Peyer's patch (tissue), 4 donors: ENCODE measurements at regions not wholly inside any gene's neighbourhood (a gene's known extent, or its start where the extent isn't known, plus 50 kb on each side); places are given as distances from the start of the nearest gene placed in this dataset.

Experiments
- CTCF ChIP-seq, 6 experiments: fragments of 450-650 bp in 4 of 6; fragments of 200-600 bp in 2 of 6; sonication (generic) in 1 of 6; IDR thresholded peaks; one replicate each; pipeline ENCODE4 v1.5.1; 2017 to 2019; ENCODE audit warnings: antibody characterized with exemption in 6 of 6, mild to moderate bottlenecking in 3 of 6, moderate library complexity in 1 of 6
- POLR2A ChIP-seq, 2 donors: fragments of 450-650 bp; IDR thresholded peaks; one replicate each; pipeline ENCODE4 v1.5.1; 2017; ENCODE audit warnings: antibody characterized with exemption in 2 of 2, mild to moderate bottlenecking in 2 of 2, moderate library complexity in 2 of 2

GRCh38 chr15:31609906-31610305, 283.3 kb downstream of the KLF13 start:
- TF ChIP-seq CTCF (IDR thresholded peaks at IDR 0.05) (no peak), POLR2A (IDR thresholded peaks at IDR 0.05) (no peak)
